ENCODE measurements at regions not wholly inside any gene's neighbourhood (a gene's known extent, or its start where the extent isn't known, plus 50 kb on each side); places are given as distances from the start of the nearest gene placed in this dataset.

DNA sequence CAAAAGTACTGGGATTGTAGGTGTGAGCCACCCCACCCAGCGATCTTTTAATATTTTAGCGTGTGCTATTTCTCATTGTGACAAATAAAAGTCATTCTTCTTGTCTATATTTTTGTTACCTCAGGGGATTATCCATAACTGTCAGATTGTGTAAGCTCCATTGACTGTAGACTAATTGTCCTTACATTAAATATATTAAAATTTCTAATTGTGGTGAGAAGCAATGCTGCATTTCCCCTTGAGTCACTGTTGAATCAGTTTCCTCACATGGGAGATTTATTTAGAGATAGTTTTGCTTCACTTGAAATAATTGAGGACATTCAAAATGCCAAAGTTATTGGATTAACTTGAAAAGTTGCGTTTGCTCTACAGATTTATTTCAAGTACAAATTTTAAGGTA is 782.4 kb upstream of the WWC1 start:
- no peak for DNase-seq

DNA sequence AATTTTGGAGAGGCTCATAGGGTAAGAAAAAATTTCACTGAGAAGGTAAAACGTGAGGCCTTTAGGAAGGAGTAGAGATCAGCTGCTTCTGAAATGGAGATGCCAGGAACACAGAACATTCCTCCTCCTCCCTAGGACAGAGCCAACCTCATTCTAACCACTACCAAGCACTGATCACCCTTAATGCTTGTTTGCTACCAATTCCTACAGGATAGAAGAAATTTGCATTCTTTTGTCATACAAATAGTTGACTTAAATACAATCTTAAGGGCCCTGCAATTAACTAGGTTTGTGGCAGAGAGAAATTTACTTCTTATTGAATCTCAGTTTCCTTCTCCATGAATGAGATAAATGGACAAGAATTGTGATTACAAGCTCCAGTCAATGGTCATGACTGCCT is 780.2 kb upstream of the WWC1 start:
- no peak for DNase-seq

DNA sequence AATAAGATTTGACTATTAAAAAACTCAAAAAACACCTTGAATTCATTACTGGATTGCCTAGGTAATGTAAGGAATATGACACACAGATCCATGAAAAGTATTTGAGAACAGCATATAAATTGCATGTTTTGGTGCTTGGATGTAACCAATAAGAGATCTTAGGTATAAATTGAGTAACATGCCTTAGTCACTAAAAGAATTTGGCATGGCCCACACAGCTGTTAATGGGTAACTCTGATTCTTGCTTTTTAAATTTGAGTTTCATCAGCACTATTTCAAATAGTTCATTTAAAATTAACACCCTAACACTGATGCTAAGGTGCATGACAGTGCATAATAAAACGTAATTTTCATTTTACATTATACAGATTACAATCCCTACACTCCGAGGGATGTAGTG is 779.3 kb upstream of the WWC1 start:
- DNase-seq: no peak

DNA sequence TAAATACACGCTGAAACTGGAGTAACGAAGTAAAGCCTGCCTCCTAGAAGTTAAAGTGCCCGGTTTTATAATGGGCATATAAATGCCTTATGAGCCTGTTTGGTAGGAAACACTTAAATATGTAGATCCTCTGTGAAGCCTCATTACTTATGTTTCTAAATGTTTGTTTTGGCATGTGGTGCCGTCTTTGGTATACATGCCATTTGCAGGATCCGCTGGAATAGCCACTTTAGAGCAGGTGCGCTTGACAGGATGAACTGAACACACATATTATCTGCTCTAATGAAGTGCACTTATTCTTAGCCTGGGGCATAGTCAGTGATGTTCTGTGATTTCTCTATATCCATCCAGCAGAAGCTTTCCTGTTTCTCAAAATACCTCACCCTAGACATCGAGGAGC is 778.1 kb upstream of the WWC1 start:
- DNase-seq: peak; percentile 25 to 58

DNA sequence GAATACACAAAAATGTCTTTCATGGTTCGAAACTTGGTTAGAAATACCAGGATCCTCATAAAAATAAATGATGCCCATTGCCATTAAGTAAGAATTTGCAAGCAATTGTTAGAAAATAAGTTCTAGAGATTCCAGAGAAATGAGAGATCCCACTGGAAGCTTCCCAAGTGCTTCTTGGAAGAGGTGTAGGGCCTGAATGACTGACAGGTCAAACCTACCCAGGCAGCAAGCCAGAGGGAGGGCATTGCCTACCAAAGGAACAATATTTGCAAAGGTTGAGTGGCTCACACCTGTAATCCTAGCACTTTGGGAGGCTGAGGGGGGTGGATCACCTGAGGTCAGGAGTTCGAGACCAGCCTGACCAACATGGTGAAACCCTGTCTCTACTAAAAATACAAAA is 777.0 kb upstream of the WWC1 start:
- no peak for DNase-seq

DNA sequence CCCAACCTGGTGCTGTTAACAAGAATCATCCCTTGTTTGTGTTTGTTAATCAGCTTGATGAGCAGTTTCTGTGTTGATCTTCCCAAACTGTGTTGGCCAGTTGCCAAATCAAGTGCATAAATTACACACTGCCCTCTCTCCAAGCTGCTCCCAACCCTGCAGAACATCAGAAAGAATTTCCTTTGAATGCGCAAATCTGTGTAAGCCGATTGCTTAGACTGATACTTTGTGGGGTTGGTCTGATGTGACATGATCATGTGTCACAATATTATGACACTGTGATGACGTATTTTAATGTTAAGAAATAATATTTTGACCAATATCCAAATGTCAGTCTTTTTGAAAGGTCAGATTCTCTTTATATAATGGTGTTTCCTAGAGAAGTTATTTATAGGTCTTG is 766.4 kb upstream of the WWC1 start:
- DNase-seq: no peak

DNA sequence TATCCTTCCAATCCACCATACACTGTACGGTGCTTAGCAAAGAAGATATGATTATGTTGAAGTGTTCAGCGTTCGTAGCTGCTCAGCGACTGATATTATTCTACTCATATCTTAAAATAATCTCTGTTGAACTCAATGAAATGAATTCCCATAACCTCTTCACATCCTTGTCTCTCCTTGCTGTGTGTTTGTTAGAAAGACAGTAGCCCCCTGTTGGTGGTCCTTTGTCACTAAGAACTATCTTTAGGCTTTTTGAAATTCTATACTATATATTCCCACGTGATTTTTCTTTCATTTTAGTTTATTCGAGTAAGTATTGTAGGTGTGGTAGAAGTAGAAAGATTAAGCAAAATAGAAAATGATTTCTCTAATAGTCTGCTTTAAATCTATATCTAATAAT is 762.8 kb upstream of the WWC1 start:
- DNase-seq: no peak

DNA sequence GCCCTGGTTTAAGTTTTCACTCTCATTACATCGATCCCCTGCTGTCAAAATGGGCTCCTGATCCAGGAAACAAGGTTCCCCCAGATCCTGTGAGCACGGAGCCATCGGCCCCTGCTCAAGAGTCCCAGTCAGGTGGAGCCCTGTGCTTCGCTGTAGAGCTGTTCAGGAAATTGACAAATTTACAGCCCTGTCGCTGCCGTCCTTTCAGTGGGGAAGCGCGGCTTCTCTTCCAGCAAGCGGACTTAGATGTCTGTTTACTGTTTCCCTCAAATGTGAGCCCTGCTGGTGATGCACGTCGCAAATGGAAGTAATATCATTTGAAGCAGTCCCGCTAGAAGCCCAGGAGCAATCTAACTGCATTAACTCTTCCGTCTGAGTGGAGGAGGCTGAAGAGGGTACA is 760.9 kb upstream of the WWC1 start:
- DNase-seq: no peak

DNA sequence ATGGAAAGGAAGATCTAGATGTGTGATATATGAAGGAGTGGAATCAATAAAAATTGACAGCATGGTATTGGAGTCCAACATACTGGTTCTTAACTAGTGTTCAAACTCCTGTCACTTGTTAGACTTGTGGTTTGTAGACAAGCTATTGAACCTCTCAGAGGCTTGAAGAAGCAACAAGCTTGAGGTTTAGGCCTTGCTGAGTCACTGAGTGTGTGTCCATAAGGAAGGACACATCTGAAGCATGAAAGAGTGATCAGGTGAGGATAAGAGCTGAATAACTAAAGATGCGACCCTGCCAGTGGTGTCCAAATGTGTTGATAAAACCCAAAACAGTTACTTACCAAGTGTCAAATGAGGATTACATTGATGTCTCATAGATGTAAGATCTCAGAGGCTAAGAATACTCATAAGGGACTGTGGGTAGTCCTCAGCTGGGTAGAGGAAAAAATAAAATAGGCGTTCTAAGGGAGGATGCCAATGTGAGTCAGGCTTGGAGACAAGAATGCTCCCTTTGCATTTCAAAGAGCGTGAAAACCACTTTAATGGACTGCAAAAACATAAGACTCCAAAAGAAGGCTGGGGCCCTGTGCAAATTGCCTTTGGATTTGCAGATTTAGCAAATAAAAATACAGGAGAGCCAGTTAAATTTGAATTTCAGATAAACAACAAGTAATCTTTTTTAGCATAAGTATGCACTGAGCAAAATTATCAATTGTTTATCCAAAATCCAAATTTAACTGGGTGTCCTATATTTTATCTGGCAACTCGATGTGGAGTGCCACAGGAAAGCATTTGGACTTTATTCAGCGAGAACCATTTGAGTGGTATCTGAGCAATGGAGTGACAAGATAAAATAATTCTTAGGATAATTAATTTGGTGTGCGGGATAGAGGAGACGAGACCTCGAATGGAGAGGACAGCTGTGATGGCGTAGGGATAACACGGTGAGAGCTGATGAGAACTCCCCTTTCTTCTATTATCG is 757.3 kb upstream of the WWC1 start:
- no peak for DNase-seq

DNA sequence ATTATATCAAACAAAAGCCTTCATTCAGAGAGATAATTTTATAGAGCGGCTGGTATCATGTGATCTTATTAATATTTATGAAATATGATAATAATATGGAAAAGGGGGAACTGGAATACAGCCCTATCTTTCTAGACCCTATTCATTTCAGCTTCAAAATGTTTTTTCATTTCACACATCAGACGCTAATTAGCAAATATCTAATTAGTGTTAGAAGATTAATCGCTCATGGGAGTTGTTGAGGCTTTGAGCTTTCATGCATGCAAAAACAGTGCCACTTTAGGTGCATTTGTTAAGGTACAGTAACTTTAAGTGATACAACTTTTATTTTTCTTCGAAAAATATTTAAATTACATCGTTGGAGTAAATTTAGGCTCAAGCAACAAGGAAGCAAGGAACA is 751.7 kb upstream of the WWC1 start:
- DNase-seq: no peak

DNA sequence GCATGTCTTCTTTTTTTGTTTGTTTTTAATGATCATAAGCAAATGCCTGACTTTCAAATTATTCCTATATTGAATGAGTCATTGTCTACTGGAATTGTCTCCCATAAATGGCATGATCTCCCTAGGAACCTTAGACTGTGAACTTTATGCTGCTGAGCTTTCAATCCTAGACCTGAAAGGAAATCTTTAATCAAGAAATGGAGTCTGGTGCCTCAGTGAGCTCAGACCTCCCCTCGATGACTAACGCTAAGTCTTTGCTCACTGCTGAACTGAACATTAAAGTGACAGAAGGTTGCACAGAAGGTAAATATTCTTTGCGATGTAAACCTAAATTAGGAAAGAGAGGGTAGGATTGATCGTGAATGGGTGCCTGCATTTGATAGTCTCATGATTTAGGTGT is 745.2 kb upstream of the WWC1 start:
- no peak for DNase-seq

DNA sequence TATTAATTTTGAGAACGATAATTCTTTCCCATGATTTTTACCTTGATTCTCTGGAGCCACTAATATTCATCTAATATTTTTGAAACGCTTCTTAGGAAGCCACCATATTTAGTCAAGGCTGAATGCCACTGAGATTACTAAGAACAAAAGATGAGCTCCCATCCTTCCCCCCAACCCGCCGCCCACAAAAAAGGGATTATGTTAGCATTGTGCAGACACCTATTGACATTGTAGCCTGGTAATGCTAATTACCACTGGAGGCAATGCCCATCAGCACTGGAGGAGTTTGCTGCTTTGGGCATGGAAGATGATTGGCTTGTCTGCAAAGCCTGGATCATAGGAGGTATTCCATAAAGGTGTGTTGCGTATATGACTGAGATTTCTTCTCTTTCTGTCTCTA is 739.1 kb upstream of the WWC1 start:
- DNase-seq: no peak

DNA sequence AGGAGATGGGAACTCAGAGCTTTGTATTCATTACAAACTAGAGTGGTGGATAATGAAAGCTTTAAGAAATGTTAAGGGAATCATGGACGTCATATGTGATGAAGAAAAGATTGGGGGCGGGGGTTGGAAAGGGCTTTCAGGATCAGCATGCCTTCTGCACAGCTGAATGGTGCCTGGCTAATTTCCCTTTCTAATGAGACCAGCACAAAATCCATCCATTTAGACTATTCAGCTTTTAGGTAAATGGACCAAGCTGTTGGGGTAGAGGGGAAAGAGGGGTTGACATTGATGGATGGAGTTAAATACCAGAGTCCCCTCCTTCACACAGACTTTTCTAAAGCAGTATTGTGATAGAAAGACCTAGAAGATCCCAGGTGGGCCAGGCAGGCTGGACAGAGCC is 737.9 kb upstream of the WWC1 start:
- no peak for DNase-seq

DNA sequence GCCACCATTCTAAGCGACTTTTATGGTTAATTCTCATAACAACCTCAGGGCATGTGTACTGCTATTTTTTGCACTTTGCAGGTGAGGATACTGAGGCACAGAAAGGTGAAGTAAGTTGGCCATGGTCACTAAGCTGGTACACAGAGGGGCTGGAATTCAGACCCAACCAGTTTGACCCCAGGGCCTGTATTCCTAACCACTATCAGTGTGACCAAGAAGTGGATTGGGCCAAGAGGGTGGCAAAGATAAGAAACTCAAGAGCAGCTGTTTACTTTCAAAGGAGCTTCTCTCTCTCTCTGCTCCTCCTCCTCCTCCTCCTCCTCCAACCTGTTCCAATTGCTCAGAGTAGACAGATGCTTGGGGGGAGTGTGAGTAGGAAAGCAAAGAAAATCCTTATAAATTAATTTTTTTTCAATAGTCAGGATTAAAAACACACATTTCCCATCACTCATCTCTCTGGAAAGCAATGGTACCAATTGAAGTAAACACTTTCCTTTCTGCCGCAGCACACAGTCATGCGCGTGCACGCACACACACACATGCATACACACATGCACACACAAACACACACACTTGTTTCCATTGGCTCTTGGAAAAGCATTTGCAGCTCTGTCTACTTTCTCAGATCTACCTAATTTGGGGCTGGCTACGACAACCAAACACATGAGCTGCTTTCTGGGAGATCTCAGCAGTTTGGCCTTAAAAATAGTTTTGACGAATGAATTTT is 736.7 kb upstream of the WWC1 start:
- no peak for DNase-seq

DNA sequence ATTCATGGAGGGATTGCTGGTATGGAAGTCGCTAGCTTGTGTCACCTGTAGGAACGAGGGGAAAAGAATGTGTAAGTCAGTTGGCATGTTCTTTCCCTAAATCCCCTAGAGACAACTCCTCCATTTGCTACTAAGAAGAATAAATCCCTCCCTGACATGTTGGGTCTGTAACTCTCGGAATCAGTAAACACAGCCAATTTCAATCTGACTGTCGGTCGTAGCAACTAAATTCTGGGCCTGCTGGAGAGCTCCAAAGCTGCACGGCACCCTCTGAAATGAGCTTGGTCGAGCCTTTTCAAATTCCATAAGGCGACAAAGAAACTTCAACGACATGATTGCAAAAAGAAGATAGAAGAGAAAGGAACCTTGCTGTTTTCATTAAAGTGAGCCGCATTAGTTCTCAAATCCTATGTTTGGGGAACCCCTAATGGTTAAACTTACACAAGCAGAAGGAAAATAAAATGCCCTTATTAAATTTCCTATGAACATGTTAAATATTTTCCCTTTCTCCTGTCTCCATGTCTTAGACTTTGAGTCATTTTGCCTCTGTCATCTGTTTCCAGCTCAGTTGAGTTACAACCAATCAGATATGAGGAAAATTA is 735.8 kb upstream of the WWC1 start:
- DNase-seq: no peak

DNA sequence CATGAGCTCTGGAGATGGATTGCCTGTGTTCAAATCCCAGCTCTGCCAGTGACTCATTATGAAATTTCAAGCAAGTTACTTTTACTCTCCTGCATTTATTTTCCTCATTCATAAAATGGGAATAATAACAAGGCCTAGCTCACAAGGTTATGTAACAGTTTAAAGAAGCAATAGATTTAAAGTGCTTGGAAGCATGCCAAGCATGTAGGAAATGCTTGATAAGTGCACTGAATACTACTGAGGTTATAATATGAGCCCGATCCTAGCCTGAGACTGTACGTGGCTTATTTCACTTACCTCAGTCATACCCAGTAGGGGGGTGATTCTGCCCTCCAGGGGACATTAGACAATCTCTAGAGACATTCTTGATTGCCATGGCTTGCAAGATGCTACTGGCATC is 734.1 kb upstream of the WWC1 start:
- no peak for DNase-seq

DNA sequence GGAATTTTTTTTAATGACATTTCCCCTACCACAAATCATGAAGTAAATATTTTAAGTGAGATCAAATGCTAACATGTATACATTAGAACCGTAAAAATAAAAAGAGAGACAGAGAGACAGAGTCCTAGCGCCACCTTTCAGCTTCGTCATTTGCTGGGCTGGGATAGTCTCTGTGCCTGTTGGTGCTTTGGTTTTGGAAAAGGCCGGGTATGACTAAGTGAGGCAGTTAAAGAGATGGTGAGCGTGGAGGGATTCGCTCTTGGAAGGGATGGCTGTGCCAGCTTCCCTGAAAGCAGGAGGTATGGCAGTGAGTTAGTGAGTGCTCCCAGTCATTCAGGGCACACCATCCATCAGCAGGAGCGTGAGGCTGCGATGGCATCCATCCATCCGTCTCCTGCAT is 729.6 kb upstream of the WWC1 start:
- no peak for DNase-seq

DNA sequence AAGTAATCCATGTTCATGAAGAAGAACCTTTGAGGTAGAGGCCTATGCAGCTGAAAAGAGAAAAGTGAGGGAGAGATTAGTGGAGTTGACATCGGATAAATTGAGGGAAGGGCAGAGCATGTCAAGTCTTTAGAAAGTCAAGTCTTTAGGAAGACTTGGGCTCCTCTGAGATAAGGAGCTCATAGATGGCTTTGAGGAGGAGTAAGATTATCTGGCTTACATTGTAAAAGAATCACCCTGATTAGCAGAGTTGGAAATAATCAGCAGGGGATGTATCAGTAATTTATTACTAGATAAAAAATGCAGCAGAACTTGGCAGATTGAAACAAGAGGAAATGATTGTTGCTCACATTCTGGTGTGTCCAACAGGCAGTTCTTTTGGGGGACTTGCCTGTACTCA is 727.2 kb upstream of the WWC1 start:
- no peak for DNase-seq

DNA sequence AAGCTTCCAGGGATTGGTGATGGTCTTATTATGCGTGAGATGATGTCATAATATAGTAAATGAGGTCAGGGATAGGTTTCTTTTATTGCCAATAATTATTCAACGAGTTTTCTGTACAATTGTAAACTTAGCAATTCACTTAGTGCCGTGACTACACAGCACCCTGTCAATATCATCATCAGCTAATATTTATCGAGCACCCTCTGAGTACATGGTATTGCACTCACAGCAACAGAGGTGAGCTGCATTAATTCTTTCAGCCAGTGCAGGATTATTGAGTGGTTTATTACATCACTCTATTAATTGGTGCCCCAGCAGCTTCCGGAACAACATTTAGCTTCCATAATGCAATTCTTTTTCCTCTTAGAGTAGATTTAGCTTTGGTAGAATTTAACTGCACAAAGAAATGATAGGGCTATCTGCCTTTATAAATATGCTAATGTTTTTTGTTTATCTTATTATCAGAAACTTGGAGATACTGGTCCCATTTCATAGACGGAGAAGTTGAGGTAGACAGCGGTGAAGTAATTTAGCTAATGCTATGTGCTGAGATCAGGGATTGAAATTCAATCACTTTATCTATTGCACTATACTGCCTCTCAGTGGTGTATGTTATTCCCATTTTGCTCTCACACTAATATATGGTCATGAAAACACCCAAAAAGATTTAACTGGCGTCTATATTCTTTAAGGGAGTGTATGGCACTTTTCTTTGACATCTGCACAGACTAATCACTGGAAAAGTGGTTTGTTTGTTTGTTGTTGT is 726.1 kb upstream of the WWC1 start:
- no peak for DNase-seq

DNA sequence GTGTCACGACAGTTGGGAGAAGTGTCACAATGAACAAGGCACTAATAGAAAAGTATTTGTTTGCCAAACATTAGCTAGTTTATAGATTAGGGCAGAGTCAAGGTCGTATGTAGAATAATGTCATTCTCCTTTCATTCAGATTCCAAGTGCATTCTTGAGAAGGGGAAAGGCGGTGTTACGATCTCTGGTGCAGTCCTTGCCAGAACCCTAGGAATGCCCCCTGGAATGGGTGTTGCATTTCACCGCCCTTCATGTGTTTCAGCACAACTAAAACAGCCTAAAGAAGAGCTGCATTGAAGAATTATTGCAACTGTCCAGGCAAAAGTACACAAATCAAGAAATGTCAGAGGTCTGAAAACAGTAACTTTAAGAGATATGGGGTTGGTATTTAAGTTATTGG is 721.0 kb upstream of the WWC1 start:
- DNase-seq: no peak

DNA sequence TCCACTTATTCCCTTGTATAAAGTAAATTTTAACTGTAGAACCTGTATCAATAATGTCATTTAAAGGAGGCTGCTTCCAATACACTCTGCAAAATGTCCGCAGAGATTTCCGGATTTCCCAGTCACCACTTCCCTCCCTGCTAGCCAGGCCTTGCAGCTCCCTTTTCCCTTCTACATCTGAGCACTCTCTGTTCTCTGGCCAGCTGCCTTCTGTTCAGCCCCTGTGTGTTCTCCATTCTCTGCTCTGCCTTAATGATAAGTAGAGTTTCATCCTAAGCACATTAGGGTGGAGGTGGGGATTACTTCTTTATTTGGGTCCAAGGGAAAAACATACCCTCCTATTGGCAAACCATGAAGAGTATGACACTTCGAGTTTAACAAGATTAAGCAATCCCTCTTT is 719.6 kb upstream of the WWC1 start:
- DNase-seq: no peak

DNA sequence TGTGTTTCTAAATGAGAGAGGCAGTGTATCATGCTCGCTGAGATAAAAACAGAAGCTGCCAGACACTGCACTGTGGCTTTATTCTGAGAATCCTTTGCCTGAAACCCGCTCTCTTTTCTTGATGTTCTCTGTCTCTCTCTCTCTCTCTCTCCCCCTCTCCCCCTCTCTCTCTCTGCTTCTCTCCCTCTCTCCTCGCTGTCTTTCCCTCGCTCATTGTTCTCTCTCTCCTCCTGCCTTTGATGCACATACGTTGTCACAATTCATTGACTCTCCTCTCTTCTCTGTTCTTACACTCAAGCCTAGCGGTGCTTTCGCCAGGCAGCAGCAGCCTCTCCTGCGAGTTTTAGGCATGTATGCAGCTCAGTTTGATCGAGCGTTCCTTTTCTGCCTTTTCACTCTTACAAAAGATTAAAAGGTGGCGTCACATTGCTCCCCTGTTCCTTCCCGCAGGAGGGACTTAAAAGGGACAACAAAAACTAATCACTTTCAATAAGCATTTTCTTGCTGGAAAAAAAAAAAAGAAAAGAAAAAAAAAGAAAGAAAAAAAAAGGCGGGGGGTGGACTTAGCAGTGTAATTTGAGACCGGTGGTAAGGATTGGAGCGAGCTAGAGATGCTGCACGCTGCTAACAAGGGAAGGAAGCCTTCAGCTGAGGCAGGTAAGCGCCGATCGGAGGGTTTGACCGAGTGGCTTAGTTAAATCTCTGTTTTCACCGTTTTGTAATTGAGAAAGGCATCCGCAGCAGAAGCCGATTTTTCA is 717.9 kb upstream of the WWC1 start:
- DNase-seq: no peak
